Lower leg skin (tissue), 4 donors: ENCODE measurements at regions not wholly inside any gene's neighbourhood (a gene's known extent, or its start where the extent isn't known, plus 50 kb on each side); places are given as distances from the start of the nearest gene placed in this dataset.
"Not testable (repeated sequence)": the region's sequence is repeated elsewhere in the genome, so short reads cannot be mapped to it uniquely, and the experiment has no call there.

Experiments
- DNase-seq, 2 donors: peaks; one replicate each; pipeline ENCODE4 v3.0.0-alpha.2; 2019; ENCODE audit warnings: low spot score in 2 of 2
- H3K4me3 ChIP-seq: fragments of 200-600 bp; sonication (generic); 2 replicates; pipeline ENCODE4 v1.5.1; 2017; ENCODE audit warnings: mild to moderate bottlenecking, low read depth; ENCODE audit not compliant: poor library complexity, severe bottlenecking
- CTCF ChIP-seq, 3 donors: fragments of 450-650 bp; IDR thresholded peaks; one replicate each; pipeline ENCODE4 v1.5.1; 2016; ENCODE audit warnings: antibody characterized with exemption in 3 of 3, mild to moderate bottlenecking in 3 of 3, moderate library complexity in 2 of 3
- POLR2A ChIP-seq, 2 donors: fragments of 450-650 bp; IDR thresholded peaks; one replicate each; pipeline ENCODE4 v1.6.1; 2016 to 2017; ENCODE audit warnings: antibody characterized with exemption in 2 of 2, mild to moderate bottlenecking in 1 of 2, moderate library complexity in 1 of 2
- WGBS, 2 donors: methylation state at CpG; one replicate each; pipeline ENCODE4 v1.1.5; 2018; 5-methylcytosine and 5-hydroxymethylcytosine counted together
- intact Hi-C: fragments of 100-400 bp; cut with DNase I; formaldehyde crosslinking; loops from one replicate; pipeline ENCODE4 v1.15.0; 2023; ENCODE audit warnings: low total_unique reads

DNA sequence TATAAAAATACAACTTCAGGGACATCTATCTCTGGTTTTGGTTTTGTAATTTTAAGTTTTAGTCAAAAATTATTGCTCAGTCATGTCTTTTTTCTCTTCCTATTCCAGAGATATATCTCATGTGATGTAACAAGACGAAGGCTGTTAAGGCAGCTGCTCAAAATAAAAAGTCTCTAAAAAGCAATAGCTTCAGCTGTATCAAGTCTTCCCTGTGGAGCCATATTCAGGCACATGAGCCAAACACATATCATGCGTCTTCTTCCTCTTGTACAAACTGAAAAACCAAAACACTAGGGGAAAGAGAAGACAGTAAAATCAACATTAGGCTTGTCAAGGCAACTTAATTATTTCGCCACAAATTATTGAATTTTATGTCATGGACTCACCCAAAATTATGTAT, 240.7 kb downstream of the NRIP1 start:
- TF ChIP-seq POLR2A (IDR thresholded peaks at IDR 0.05) (no peak), CTCF (IDR thresholded peaks at IDR 0.05) (no peak)
- WGBS, 2 donors = 91% methylated on average over 3 of the region's 3 CpGs
- DNase-seq = no peak
- no peak overlapping the region for H3K4me3 ChIP-seq
- intact Hi-C loops = no loop called here

DNA sequence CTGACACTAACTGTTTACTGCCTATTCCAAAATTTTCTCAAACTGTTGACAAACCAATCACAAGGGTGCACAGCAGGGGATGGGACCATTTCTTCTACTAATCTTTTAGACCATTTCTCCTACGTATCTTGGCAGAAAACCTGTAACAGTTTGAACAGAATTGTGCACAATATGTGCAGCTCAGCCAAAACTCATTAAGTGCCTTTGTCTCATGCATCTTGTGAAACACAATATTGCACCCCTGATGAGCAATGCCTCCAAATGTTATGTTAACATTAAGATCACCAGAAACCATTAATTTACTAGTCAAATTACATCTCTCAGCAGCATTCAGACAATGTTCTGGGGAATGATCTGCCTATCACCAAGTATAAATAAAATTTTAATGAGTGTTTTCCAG, 247.5 kb downstream of the NRIP1 start:
- H3K4me3 ChIP-seq = no peak overlapping the region
- intact Hi-C loops = no loop called here
- no peak for DNase-seq
- 50 to 52% methylated on average over 1 of the region's 1 CpG for WGBS, 2 donors
- TF ChIP-seq POLR2A (IDR thresholded peaks at IDR 0.05) (no peak), CTCF (IDR thresholded peaks at IDR 0.05) (no peak)

- intact Hi-C loops = no loop called here
- DNase-seq = no peak
- 60 to 65% methylated on average over 3 of the region's 3 CpGs for WGBS, 2 donors
- no peak overlapping the region for H3K4me3 ChIP-seq
- TF ChIP-seq POLR2A (IDR thresholded peaks at IDR 0.05) = no peak
- no peak for TF ChIP-seq CTCF (IDR thresholded peaks at IDR 0.05)
Measured at GRCh38 chr21:14814991-14815390, 249.8 kb downstream of the NRIP1 start.

DNA sequence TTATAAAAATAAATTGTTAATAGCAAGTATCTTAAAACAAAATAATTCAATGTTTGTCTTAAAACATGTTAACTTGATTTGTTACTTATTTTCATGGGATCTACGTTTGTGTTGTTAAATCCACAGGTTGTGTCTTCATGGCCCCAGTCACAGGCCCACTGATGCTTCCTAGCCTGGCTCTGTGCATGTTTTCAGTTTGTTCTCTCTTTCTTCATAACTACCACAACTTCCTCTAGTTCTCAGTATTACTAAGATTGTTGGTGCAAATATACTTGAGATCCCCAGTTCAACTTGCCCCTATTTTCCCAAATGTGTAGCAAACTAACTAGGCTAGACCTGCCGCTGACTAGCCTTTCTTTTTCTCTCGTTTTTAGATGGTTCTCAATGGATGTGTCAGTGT, 250.5 kb downstream of the NRIP1 start:
- intact Hi-C loops = no loop called here
- WGBS, 2 donors = 77 to 81% methylated on average over 3 of the region's 3 CpGs
- TF ChIP-seq POLR2A (IDR thresholded peaks at IDR 0.05) (no peak), CTCF (IDR thresholded peaks at IDR 0.05) (no peak)
- H3K4me3 ChIP-seq = no peak overlapping the region
- DNase-seq = no peak

DNA sequence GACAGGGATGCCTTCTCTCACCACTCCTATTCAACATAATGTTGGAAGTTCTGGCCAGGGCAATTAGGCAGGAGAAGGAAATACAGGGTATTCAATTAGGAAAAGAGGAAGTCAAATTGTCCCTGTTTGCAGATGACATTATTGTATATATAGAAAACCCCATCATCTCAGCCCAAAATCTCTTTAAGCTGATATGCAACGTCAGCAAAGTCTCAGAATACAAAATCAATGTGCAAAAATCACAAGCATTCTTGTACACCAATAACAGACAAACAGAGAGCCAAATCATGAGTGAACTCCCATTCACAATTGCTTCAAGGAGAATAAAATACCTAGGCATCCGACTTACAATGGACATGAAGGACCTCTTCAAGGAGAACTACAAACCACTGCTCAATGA, 258.1 kb upstream of the SAMSN1 start:
- WGBS, 2 donors = 63 to 76% methylated on average over 2 of the region's 2 CpGs

GRCh38 chr21:14797543-14797942, 251.4 kb upstream of the SAMSN1 start:
- DNase-seq = no peak
- no peak overlapping the region for H3K4me3 ChIP-seq
- intact Hi-C loops = no loop called here

More for the DNA sequence above, 258.1 kb upstream of the SAMSN1 start:
- DNase-seq, intact Hi-C loops, H3K4me3 ChIP-seq: not testable (repeated sequence)

More at GRCh38 chr21:14797543-14797942, 251.4 kb upstream of the SAMSN1 start:
- TF ChIP-seq CTCF (IDR thresholded peaks at IDR 0.05) (no peak), POLR2A (IDR thresholded peaks at IDR 0.05) (no peak)
